Suppressor macrophage treated with lipopolysaccharide for 4 hours (primary cell): ENCODE measurements at regions not wholly inside any gene's neighbourhood (a gene's known extent, or its start where the extent isn't known, plus 50 kb on each side); places are given as distances from the start of the nearest gene placed in this dataset.

ENCODE experiments used
- DNase-seq: peaks from one replicate; pipeline ENCODE4 v3.0.0-alpha.2; 2020

DNA sequence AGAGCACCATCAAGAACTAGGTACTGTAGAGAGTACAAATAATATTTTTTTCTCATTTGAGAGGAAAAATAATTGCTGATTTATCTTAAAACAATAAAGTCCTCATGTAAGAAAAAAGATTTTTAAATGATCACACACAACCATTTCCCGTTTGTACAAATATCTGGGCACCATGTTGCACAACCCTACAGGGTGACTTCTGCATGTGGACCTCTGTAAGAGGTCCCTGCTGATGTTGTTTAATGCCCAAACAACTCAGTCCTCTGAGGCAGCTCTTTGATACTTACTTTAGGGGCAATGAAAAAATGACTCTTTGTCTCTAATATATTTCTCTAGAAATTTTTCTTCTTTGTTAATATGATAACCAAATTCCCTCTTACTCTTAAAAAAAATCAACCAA lies 168.1 kb upstream of the SATB1 start:
- no peak for DNase-seq

DNA sequence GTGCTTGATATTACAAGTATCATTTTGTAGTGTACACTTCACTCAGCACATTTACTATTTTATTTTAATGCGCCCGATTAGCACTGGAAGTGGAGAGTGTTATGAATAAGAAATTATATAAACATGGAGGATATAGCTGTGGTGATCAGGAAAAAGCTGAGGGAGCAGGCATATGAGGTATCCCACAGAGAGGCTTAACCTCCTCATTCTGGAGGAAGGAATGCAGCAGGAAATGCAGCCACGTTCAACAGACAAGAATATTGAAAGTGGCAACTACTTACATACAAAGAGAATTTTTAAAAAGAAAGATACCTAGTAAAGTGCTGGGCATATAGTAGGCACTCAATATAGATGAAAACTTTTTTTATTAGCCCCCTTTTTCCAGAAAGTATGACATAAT lies 166.0 kb upstream of the SATB1 start:
- no peak for DNase-seq

DNA sequence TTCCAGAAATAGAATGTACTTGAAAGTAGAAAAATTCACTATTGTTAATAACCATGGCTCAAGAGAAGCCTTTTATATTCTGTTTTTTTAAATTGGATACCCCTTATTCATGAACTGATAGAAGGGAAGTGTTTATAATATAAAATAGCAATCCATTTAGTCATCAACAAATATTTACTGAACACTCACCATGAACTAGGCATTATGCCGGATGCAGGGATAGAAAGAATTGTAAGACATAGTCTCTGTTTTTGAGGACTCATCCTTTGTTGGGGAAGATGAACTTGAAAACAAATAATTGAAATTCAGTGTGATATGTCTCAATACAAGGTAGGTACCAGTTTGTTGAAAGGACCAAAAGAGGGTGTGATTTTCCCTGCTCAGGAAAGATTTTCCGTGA lies 160.9 kb upstream of the SATB1 start:
- no peak for DNase-seq

- DNase-seq = no peak
These were observed 160.1 kb upstream of the SATB1 start for GRCh38 chr3:18585004-18585968.

DNA sequence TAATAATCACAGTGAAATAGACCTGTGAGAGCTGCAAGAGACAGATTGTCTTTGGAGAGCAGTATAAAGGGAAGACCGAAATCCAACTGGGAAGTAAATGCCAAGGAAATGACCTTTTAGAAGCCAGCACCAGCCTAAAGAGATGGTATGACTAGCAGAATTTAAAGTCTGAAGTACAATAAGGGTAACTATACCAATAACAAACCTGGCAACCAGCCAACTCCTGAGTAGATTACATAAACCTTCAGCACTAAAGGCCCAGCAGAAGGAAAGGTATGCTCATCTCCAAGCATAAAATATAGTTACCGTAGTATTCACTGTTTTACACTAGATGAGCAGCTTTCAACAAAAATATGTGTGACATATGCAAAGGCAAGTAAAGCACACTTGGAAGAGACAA lies 155.1 kb upstream of the SATB1 start:
- DNase-seq = no peak

DNA sequence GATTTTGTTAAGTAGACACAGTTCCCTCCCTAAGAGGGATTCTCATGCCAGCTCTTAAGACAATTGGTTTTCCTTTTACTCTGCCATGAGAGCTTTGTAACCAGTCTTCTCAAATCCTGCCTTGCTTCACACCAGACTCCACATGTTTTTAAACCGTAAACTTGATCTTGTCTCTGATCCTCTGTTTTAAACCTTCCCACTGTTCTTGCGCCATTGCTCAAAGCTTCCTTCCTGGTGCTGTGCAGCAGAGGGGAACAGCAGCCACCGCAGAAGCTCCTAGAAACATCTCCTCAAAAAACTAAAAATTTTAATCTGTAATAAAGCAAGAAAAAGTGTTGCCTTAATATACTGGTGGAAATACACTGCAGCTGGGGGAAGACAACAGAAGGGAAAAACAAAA lies 154.5 kb upstream of the SATB1 start:
- DNase-seq = no peak

DNA sequence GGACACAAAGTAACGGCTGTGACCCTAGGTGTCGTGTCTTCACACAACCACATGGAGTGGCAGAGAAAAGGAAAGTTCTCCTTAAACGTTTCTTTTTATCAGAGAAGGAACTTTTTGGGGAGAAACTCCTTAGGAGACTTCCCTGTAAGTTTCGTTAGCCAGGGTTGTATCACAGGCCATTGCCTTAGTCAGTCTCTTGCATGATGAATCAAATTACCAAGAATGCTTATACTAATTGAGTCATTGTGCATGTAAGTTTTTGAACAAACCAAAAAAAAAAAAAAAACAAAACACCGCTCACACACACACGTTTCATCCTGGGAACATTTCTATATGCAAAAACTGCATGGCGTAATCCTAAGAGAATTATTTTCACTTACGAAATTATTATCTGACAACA lies 150.4 kb upstream of the SATB1 start:
- DNase-seq = no peak

DNA sequence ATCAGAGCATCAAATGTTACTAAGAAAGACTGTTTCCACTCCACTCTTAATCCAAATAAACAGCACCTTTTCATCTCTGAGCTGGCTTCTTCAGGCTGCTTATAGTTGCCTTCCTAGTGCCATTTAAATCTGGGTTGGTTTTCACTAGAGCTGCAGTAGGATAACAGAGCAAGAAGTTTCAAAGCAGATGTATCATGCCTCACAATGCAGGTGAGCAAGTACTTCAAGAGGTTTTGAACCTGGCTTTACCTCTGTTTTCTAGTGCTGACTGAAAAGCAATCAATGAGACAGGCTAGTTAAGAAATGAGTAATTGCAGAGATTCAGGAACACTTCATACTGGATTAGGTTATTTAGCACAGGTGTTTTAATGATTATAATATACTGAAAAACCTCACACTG lies 147.7 kb upstream of the SATB1 start:
- no peak for DNase-seq

GRCh38 chr3:18567293-18567692 lies 142.2 kb upstream of the SATB1 start:
- no peak for DNase-seq

DNA sequence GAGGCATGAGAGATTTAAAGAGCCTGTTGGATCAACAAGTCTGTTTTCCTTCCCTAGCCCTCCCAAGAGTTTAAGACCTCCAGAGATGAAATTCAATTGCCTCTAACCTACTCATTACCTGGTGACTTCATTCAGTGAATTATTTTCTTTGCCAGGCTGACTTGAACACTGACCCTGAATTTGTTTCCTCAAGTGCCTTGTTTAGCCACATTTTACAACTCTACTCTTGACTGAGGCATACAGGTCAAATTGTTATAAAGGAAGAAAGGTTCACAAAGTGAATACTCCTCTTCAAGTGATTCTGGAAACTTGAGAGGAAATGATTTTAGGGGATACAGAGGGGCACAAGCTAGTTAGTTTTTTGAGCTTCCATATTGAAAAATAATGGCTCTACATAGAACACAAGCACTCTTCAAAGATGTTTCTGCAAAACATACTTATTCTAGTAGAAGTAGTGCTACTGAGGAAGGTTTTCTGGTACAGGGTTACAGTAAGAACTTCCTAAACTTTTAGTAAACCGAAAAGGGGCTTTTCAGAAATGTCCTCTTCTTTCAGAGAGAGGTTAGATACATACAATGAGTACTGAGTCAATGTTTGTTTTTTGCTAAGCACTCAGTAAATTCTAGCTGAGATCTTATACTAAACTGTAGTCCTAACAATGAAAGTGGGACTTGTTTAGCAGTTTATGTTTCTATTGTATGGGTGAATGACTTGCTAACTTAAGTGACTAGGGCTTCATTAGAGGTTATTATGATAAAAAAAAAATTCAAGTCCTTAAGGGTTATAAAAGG lies 137.4 kb upstream of the SATB1 start:
- no peak for DNase-seq

GRCh38 chr3:18559331-18559842 lies 134.2 kb upstream of the SATB1 start:
- DNase-seq = peak; percentile 71

GRCh38 chr3:18558507-18558906 lies 133.4 kb upstream of the SATB1 start:
- no peak for DNase-seq

DNA sequence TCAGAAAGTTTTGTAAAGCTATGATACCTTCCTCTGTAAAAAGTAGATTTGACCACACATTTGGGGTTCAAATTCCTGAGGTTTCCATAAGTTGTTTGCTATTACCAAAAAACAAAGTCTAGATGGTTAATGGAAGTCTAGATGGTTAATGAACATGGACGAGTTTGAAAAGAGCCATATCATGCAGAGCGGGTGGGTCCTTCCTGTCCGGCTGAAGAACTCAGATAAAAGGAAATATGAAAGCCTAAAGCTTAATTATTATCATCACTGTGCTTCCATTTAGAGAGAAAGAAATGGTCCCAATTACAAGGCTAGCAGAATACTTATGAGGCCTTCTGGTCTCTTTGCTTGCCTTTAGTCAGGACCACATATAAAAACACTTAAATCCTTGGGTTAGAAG lies 132.1 kb upstream of the SATB1 start:
- no peak for DNase-seq

DNA sequence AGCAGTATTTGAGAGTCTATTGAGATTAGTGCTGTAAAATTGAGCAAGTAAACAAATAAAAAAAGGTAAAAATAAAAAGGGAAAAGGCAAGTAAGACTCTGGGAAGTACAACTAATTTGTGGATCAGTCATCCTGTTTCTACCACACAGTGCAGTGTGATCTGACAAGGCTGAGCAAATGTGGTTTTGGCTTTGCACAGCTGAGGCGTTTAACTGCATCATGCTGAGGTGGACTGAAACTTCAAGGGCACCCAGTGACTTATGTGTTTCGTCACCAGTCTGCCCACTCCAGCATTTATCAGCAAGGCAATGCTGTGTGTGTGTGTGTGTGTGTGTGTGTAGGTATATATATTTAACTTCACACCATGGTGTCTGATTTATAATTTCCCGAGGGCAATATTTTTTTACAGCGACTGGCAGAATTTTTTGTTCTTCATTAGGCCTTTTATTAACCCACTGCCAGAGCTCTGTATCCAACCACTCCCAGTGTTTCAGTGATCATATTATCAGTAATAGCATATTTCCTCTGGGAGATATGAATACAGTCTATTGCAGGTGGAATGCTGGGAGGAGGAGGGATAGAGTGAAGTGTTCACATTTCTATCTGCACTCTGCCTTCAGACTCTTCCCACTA lies 131.5 kb upstream of the SATB1 start:
- peak; percentile 92 for DNase-seq

DNA sequence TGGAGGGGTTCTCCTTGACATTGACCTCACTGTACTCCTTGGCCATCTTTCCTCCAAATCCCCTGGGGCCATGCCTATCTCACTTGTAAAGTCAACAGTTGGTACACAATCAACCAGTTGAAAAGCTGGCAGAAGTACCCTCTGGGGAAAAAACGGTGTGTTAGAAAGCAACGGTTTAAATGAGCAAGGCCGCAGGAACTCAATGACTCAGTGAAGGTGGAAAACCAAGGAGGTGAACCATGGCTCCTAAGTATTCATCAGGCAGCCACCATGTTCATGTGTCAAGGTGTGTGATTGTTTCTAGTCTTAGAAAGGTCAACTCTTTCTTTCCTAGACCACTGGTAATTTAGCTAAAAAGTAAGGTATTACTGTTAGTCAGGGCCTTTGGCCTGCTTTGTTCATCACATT lies 130.9 kb upstream of the SATB1 start:
- no peak for DNase-seq

DNA sequence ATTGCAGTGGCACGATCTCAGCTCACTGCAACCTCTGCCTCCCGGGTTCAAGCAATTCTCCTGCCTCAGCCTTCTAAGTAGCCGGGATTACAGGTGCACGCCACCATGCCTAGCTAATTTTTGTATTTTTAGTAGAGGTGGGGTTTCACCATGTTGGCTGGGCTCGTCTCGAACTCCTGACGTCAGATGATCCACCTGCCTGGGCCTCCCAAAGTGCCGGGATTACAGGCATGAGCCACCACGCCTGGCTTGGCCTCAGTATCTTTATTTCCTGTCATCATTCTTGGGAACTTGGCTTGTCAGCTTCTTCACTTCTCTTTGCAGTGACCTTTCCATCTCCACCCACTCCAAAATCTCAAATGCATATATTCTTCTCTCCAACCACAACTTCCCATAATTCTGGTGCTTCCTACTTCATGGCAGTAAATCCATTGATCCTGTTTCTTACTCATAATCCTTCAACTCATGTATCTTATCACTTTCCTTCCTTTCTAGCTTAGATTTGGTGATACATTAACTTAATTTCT lies 127.5 kb upstream of the SATB1 start:
- DNase-seq = peak; percentile 84

GRCh38 chr3:18546632-18547031 lies 121.5 kb upstream of the SATB1 start:
- no peak for DNase-seq

DNA sequence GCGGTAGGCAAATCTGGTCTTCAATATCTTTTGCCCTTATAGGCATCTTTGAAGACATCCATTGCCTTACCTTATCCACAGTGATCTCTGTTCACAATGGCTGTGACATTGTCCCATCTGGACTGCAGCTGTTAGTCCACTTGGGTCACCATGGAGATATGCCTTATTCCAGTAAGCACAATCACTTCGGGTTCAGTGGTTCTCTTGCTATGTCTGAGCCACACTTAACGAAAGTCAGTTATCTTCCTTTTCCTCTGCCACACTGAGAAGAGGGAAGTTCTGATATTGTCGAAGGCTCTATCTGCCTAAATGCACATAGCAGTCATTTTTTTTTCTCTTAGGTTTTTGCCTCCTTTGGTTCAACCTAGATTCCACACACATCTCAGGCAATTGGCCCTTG lies 119.0 kb upstream of the SATB1 start:
- DNase-seq = peak; percentile 40

GRCh38 chr3:18538463-18539230 lies 113.5 kb upstream of the SATB1 start:
- DNase-seq = no peak

DNA sequence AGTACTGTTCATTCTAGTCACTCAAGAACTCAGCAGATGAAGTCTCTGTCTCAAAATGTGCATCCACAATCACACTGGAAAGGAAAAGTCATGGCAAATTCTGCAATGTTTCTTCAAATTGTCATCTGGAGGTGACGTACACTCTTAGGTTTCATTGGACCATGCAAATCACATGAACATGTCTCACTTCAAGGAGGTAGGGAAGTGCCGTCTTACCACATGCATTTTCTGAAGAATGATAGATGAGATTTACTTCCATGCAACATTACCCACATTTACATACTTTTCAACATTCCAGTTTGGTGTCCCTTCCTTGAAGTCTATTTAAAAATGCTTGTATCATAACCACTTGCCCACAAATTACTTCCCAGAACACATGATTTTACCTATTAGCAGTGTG lies 107.9 kb upstream of the SATB1 start:
- DNase-seq = no peak

- DNase-seq = no peak
These were observed 106.5 kb upstream of the SATB1 start for GRCh38 chr3:18531662-18532061.

DNA sequence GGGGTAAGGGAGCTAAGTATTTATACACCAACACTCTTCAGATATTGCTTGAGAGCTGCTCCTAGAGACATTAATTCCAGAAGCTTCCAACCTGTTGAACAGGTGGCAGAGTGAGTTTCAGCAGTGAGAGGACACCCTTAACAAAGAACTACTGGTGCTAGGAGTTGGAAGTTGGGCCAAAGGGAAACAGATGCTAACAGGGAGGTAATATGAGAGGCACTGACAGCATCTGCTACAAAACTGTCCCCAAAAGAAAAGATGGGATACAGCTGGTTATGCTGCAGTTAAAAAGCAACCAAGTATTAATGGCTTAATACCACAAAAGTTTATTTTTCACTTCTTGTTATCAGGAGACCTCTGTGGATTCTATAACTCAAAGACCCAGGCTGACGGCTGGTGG lies 104.5 kb upstream of the SATB1 start:
- no peak for DNase-seq
